ENCODE measurements at regions not wholly inside any gene's neighbourhood (a gene's known extent, or its start where the extent isn't known, plus 50 kb on each side); places are given as distances from the start of the nearest gene placed in this dataset.

- DNase-seq (ENCODE audit: low spot score) (no peak), ATAC-seq (no peak), FAIRE-seq (no peak)
- intact Hi-C loops (cut with micrococcal nuclease; ENCODE audit: unreplicated experiment): no loop called here
- ChIA-PET CTCF (ENCODE audit: low intra/inter-chr PET ratio, low total read pairs) (no interaction called here), POLR2A (no interaction called here)
- Histone ChIP-seq H3K4me1 (ENCODE audit: insufficient read depth, low read length) (no peaks in the 10 kb centered on the region), H4K20me1 (ENCODE audit: insufficient read depth, low read length) (no peaks in the 10 kb centered on the region), H3K4me2 (ENCODE audit: low read depth, low read length) (no peak overlapping the region), H3K9ac (ENCODE audit: insufficient read depth, low read depth, low read length) (no peak overlapping the region), H3K36me3 (replicated peaks in 1 of 2; ENCODE audit: control insufficient read depth in 1 of 2, insufficient read depth in 2 of 2, low read length in 2 of 2) (no peaks in the 10 kb centered on the region), H3K79me2 (ENCODE audit: insufficient read depth, low read length) (no peaks in the 10 kb centered on the region), H3K27me3 (ENCODE audit: control insufficient read depth in 1 of 2, insufficient read depth in 2 of 2, low read length in 2 of 2) (no peaks in the 10 kb centered on the region), H3K9me3 (ENCODE audit: low read length) (no peaks in the 10 kb centered on the region), H3K4me3 (replicated peaks in 1 of 3; ENCODE audit: insufficient read depth in 1 of 3, low read depth in 2 of 3, low read length in 3 of 3) (no peak overlapping the region), H2AFZ (ENCODE audit: low read length) (no peak overlapping the region), H3K27ac (ENCODE audit: extremely low read length, insufficient read depth, low read length) (no peak overlapping the region)
- no TSS peak for BruUV-seq (replicated peaks)
- no peak for TF ChIP-seq SOX5 (CRISPR knock-in tag; IDR thresholded peaks at IDR 0.05; ENCODE audit: borderline replicate concordance)
- TF ChIP-seq ZNF326 (CRISPR knock-in tag; IDR thresholded peaks at IDR 0.05; ENCODE audit: borderline replicate concordance): no peak
- TF ChIP-seq NFE2L1 (CRISPR knock-in tag; IDR thresholded peaks at IDR 0.05; ENCODE audit: borderline replicate concordance): no peak
- TF ChIP-seq ZNF496 (CRISPR knock-in tag; IDR thresholded peaks at IDR 0.05; ENCODE audit: insufficient replicate concordance): no peak
- no peak for TF ChIP-seq UBTF (CRISPR knock-in tag; IDR thresholded peaks at IDR 0.05)
- no peak for TF ChIP-seq ZNF558 (CRISPR knock-in tag; IDR thresholded peaks at IDR 0.05; ENCODE audit: borderline replicate concordance)
- TF ChIP-seq ZNF615 (CRISPR knock-in tag; IDR thresholded peaks at IDR 0.05; ENCODE audit: borderline replicate concordance): no peak
- no peak for TF ChIP-seq PREB (CRISPR knock-in tag; IDR thresholded peaks at IDR 0.05)
- no peak for TF ChIP-seq ZNF367 (CRISPR knock-in tag; IDR thresholded peaks at IDR 0.05; ENCODE audit: borderline replicate concordance)
- WGBS (ENCODE audit: low lambda C conversion rate): 5% methylated on average over 4 of the region's 4 CpGs
- in situ Hi-C loops (cut with HindIII; ENCODE audit: extremely low pct_ligation_motif_present, low pct_unique_long_range_greater_than_20kb): no loop called here
These were observed 151.3 kb downstream of the LCA5 start for GRCh38 chr6:79385893-79386292.

Measured in HepG2 (cell line).